Ishikawa (cell line): ENCODE measurements at regions not wholly inside any gene's neighbourhood (a gene's known extent, or its start where the extent isn't known, plus 50 kb on each side); places are given as distances from the start of the nearest gene placed in this dataset.

Experiments
- NFIC ChIP-seq: IDR thresholded peaks from 2 replicates; pipeline ENCODE4 v1.6.1; 2012
- RAD21 ChIP-seq: IDR thresholded peaks from 2 replicates; pipeline ENCODE4 v1.6.1; 2012; ENCODE audit warnings: low read depth
- TAF1 ChIP-seq: IDR thresholded peaks from 2 replicates; pipeline ENCODE4 v1.6.1; 2012; ENCODE audit warnings: low read depth, mild to moderate bottlenecking
- TEAD4 ChIP-seq: IDR thresholded peaks from 2 replicates; pipeline ENCODE4 v1.6.1; 2012
- USF1 ChIP-seq: IDR thresholded peaks from 2 replicates; pipeline ENCODE4 v1.6.1; 2012
- YY1 ChIP-seq: IDR thresholded peaks from 2 replicates; pipeline ENCODE4 v1.6.1; 2012; ENCODE audit warnings: low read depth

DNA sequence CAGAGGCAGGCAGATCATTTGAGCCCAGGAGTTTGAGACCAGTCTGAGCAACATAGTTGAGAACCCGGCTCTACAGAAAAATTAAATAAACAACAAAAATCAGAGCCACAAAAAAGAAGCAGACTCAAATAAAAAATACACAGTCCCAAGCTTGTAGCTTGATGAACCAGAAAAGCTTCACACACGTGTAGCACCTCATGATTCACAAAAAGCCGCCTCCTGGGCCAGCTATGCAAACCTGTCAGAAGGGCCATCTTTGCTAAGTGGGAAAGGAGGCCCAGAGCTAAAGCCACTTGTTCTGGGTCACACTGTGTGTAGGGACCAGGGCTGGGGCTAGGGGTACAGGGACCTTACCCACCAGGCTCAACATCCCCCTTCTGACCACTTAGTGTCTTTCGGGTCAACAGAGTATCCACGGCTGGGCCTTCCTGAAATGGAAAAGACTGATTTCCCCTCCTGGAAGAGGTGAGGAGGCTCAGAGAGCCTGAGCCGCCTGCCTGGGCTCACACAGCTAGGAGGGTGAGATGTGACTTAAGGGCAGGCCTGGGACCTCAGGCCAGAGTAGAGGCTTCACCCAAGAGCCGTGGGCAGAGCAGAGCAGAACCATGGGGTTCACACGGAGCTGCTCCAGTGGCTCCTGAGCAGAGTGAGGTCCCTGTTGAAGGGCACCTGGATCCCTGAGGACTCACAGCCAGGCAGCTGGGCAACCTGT, 269.6 kb downstream of the PARN start:
- TF ChIP-seq YY1: no peak
- no peak for TF ChIP-seq NFIC
- no peak for TF ChIP-seq TAF1
- no peak for TF ChIP-seq RAD21
- TF ChIP-seq USF1: no peak
- no peak for TF ChIP-seq TEAD4
